ENCODE measurements at regions not wholly inside any gene's neighbourhood (a gene's known extent, or its start where the extent isn't known, plus 50 kb on each side); places are given as distances from the start of the nearest gene placed in this dataset.

- DNase-seq (ENCODE audit: low read depth), result no peak
- TF ChIP-seq POLR2A (IDR thresholded peaks at IDR 0.05; ENCODE audit: extremely low read depth, insufficient read length) (no peak), MAX (IDR thresholded peaks at IDR 0.05; ENCODE audit: low read depth, low read length) (no peak), MYC (IDR thresholded peaks at IDR 0.05; ENCODE audit: low read depth, low read length) (no peak), CTCF (IDR thresholded peaks at IDR 0.05; ENCODE audit: low read depth, low read length) (no peak)
- no peak overlapping the region for H3K4me3 ChIP-seq (ENCODE audit: low read depth, low read length)
These were observed 161.7 kb downstream of the ANXA2 start for GRCh38 chr15:60235951-60236710.

GRCh38 chr15:60237446-60237845 lies 160.3 kb downstream of the ANXA2 start:
- TF ChIP-seq CTCF (IDR thresholded peaks at IDR 0.05; ENCODE audit: low read depth, low read length) (no peak), MAX (IDR thresholded peaks at IDR 0.05; ENCODE audit: low read depth, low read length) (no peak), MYC (IDR thresholded peaks at IDR 0.05; ENCODE audit: low read depth, low read length) (no peak), POLR2A (IDR thresholded peaks at IDR 0.05; ENCODE audit: extremely low read depth, insufficient read length) (no peak)
- no peak overlapping the region for H3K4me3 ChIP-seq (ENCODE audit: low read depth, low read length)
- DNase-seq (ENCODE audit: low read depth), result no peak

- no peak for DNase-seq (ENCODE audit: low read depth)
- no peak overlapping the region for H3K4me3 ChIP-seq (ENCODE audit: low read depth, low read length)
- TF ChIP-seq MAX (IDR thresholded peaks at IDR 0.05; ENCODE audit: low read depth, low read length) (no peak), MYC (IDR thresholded peaks at IDR 0.05; ENCODE audit: low read depth, low read length) (no peak), POLR2A (IDR thresholded peaks at IDR 0.05; ENCODE audit: extremely low read depth, insufficient read length) (no peak), CTCF (IDR thresholded peaks at IDR 0.05; ENCODE audit: low read depth, low read length) (no peak)
These were observed 154.0 kb downstream of the ANXA2 start for GRCh38 chr15:60243769-60244168.

GRCh38 chr15:60244813-60245212 lies 153.0 kb downstream of the ANXA2 start:
- no peak for TF ChIP-seq MAX (IDR thresholded peaks at IDR 0.05; ENCODE audit: low read depth, low read length)
- no peak for TF ChIP-seq CTCF (IDR thresholded peaks at IDR 0.05; ENCODE audit: low read depth, low read length)
- no peak for TF ChIP-seq POLR2A (IDR thresholded peaks at IDR 0.05; ENCODE audit: extremely low read depth, insufficient read length)
- DNase-seq (ENCODE audit: low read depth), result no peak
- no peak overlapping the region for H3K4me3 ChIP-seq (ENCODE audit: low read depth, low read length)

GRCh38 chr15:60250316-60250715 lies 147.5 kb downstream of the ANXA2 start:
- no peak overlapping the region for H3K4me3 ChIP-seq (ENCODE audit: low read depth, low read length)
- no peak for DNase-seq (ENCODE audit: low read depth)
- TF ChIP-seq MYC (IDR thresholded peaks at IDR 0.05; ENCODE audit: low read depth, low read length) (no peak), CTCF (IDR thresholded peaks at IDR 0.05; ENCODE audit: low read depth, low read length) (no peak), MAX (IDR thresholded peaks at IDR 0.05; ENCODE audit: low read depth, low read length) (no peak), POLR2A (IDR thresholded peaks at IDR 0.05; ENCODE audit: extremely low read depth, insufficient read length) (no peak)
